SK-N-SH treated with all-trans-retinoic acid at 6 μM for 48 hours (cell line): ENCODE measurements at regions not wholly inside any gene's neighbourhood (a gene's known extent, or its start where the extent isn't known, plus 50 kb on each side); places are given as distances from the start of the nearest gene placed in this dataset.
"Not testable (repeated sequence)": the region's sequence is repeated elsewhere in the genome, so short reads cannot be mapped to it uniquely, and the experiment has no call there.

Experiments
- BACH2 ChIP-seq: fragments of 250-450 bp; sonication (Bioruptor Pico); IDR thresholded peaks from 2 replicates; pipeline ENCODE4 v1.9.0; 2021; ENCODE audit warnings: mild to moderate bottlenecking, borderline replicate concordance
- ESRRG ChIP-seq: fragments of 250-450 bp; sonication (Bioruptor Pico); IDR thresholded peaks from 2 replicates; pipeline ENCODE4 v1.6.1; 2021; ENCODE audit warnings: mild to moderate bottlenecking
- GLIS3 ChIP-seq: fragments of 250-450 bp; sonication (Bioruptor Pico); IDR thresholded peaks from 2 replicates; pipeline ENCODE4 v1.5.0; 2020; ENCODE audit warnings: mild to moderate bottlenecking, moderate library complexity
- PPARA ChIP-seq: fragments of 250-450 bp; sonication (Bioruptor Pico); IDR thresholded peaks from 2 replicates; pipeline ENCODE4 v1.5.0; 2020; ENCODE audit warnings: mild to moderate bottlenecking, borderline replicate concordance
- TOX ChIP-seq: fragments of 250-450 bp; sonication (Bioruptor Pico); IDR thresholded peaks from 2 replicates; pipeline ENCODE4 v1.8.0; 2021; ENCODE audit warnings: mild to moderate bottlenecking, moderate library complexity, borderline replicate concordance
- ZFP3 ChIP-seq: fragments of 250-450 bp; sonication (Bioruptor Pico); IDR thresholded peaks from 2 replicates; pipeline ENCODE4 v1.5.0; 2020; ENCODE audit warnings: mild to moderate bottlenecking, moderate library complexity
- ZFP30 ChIP-seq: fragments of 450-650 bp; formaldehyde crosslinking; IDR thresholded peaks from 2 replicates; pipeline ENCODE4 v1.5.0; 2022; ENCODE audit warnings: mild to moderate bottlenecking, moderate library complexity
- ZNF8 ChIP-seq: fragments of 450-650 bp; formaldehyde crosslinking; IDR thresholded peaks from 2 replicates; pipeline ENCODE4 v1.5.0; 2020; ENCODE audit warnings: mild to moderate bottlenecking, moderate library complexity
- TF ChIP-seq, protein P1 (sequence below): fragments of 250-450 bp; sonication (Bioruptor Pico); IDR thresholded peaks from 2 replicates; pipeline ENCODE4 v1.8.0; 2020; ENCODE audit warnings: mild to moderate bottlenecking, moderate library complexity, borderline replicate concordance
- TF ChIP-seq, protein P2 (sequence below): fragments of 250-450 bp; sonication (Bioruptor Pico); IDR thresholded peaks from 2 replicates; pipeline ENCODE4 v1.5.1; 2020; ENCODE audit warnings: low read depth, mild to moderate bottlenecking, moderate library complexity
- TF ChIP-seq, protein P3 (sequence below): fragments of 250-450 bp; sonication (Bioruptor Pico); IDR thresholded peaks from 2 replicates; pipeline ENCODE4 v1.5.0; 2020; ENCODE audit warnings: mild to moderate bottlenecking, moderate library complexity

DNA sequence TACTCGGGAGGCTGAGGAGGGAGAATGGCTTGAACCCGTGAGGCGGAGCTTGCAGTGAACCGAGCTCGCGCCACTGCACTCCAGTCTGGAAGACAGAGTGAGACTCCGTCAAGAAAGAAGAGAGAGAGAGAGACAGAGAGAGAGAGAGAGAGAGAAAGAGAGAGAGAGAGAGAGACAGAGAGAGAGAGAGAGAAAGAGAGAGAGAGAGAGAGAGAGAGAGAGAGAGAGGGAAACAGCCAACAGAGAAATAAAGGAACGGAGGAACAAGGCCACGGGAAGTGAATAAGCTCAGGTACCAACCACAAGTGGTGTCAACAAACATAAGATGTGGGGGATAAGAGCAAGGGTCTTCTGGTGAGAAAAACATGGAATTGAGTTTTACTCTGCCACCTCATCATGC lies 71.5 kb upstream of the LSM6 start:
- TF ChIP-seq GLIS3 (CRISPR knock-in tag); PPARA; ZNF8 (CRISPR knock-in tag); BACH2 (CRISPR knock-in tag); ZFP3 (CRISPR knock-in tag); ZFP30 (CRISPR knock-in tag); ESRRG (CRISPR knock-in tag); TOX: not testable (repeated sequence)
- TF ChIP-seq, protein P1, sequence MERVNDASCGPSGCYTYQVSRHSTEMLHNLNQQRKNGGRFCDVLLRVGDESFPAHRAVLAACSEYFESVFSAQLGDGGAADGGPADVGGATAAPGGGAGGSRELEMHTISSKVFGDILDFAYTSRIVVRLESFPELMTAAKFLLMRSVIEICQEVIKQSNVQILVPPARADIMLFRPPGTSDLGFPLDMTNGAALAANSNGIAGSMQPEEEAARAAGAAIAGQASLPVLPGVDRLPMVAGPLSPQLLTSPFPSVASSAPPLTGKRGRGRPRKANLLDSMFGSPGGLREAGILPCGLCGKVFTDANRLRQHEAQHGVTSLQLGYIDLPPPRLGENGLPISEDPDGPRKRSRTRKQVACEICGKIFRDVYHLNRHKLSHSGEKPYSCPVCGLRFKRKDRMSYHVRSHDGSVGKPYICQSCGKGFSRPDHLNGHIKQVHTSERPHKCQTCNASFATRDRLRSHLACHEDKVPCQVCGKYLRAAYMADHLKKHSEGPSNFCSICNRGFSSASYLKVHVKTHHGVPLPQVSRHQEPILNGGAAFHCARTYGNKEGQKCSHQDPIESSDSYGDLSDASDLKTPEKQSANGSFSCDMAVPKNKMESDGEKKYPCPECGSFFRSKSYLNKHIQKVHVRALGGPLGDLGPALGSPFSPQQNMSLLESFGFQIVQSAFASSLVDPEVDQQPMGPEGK (CRISPR knock-in tag), result not testable (repeated sequence)
- TF ChIP-seq, protein P2, sequence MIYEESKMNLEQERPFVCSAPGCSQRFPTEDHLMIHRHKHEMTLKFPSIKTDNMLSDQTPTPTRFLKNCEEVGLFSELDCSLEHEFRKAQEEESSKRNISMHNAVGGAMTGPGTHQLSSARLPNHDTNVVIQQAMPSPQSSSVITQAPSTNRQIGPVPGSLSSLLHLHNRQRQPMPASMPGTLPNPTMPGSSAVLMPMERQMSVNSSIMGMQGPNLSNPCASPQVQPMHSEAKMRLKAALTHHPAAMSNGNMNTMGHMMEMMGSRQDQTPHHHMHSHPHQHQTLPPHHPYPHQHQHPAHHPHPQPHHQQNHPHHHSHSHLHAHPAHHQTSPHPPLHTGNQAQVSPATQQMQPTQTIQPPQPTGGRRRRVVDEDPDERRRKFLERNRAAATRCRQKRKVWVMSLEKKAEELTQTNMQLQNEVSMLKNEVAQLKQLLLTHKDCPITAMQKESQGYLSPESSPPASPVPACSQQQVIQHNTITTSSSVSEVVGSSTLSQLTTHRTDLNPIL (CRISPR knock-in tag), result not testable (repeated sequence)
- TF ChIP-seq, protein P3, sequence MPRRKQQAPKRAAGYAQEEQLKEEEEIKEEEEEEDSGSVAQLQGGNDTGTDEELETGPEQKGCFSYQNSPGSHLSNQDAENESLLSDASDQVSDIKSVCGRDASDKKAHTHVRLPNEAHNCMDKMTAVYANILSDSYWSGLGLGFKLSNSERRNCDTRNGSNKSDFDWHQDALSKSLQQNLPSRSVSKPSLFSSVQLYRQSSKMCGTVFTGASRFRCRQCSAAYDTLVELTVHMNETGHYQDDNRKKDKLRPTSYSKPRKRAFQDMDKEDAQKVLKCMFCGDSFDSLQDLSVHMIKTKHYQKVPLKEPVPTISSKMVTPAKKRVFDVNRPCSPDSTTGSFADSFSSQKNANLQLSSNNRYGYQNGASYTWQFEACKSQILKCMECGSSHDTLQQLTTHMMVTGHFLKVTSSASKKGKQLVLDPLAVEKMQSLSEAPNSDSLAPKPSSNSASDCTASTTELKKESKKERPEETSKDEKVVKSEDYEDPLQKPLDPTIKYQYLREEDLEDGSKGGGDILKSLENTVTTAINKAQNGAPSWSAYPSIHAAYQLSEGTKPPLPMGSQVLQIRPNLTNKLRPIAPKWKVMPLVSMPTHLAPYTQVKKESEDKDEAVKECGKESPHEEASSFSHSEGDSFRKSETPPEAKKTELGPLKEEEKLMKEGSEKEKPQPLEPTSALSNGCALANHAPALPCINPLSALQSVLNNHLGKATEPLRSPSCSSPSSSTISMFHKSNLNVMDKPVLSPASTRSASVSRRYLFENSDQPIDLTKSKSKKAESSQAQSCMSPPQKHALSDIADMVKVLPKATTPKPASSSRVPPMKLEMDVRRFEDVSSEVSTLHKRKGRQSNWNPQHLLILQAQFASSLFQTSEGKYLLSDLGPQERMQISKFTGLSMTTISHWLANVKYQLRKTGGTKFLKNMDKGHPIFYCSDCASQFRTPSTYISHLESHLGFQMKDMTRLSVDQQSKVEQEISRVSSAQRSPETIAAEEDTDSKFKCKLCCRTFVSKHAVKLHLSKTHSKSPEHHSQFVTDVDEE, result not testable (repeated sequence)
